Endothelial cell of umbilical vein (primary cell): ENCODE measurements at regions not wholly inside any gene's neighbourhood (a gene's known extent, or its start where the extent isn't known, plus 50 kb on each side); places are given as distances from the start of the nearest gene placed in this dataset.
"Not testable (repeated sequence)": the region's sequence is repeated elsewhere in the genome, so short reads cannot be mapped to it uniquely, and the experiment has no call there.

ENCODE experiments used
- POLR2A ChIP-seq: IDR thresholded peaks from 2 replicates; pipeline ENCODE4 v1.6.1; 2012; ENCODE audit warnings: low read depth, mild to moderate bottlenecking, control low read depth, low read length
- TF ChIP-seq, protein P1 (sequence below), 2 donors: IDR thresholded peaks; 1 replicate in 1 of 2; 2 replicates in 1 of 2; pipeline ENCODE4 v1.5.1; 2011; ENCODE audit warnings: low read length in 2 of 2, mild to moderate bottlenecking in 2 of 2, moderate library complexity in 2 of 2, control low read depth in 1 of 2, inconsistent platforms in 1 of 2, low read depth in 1 of 2; ENCODE audit not compliant: insufficient read depth in 1 of 2; ENCODE audit errors: extremely low read depth in 1 of 2

GRCh38 chr1:143572661-143573060 lies 399.1 kb downstream of the FAM72C start:
- TF ChIP-seq POLR2A = not testable (repeated sequence)
- TF ChIP-seq, protein P1, sequence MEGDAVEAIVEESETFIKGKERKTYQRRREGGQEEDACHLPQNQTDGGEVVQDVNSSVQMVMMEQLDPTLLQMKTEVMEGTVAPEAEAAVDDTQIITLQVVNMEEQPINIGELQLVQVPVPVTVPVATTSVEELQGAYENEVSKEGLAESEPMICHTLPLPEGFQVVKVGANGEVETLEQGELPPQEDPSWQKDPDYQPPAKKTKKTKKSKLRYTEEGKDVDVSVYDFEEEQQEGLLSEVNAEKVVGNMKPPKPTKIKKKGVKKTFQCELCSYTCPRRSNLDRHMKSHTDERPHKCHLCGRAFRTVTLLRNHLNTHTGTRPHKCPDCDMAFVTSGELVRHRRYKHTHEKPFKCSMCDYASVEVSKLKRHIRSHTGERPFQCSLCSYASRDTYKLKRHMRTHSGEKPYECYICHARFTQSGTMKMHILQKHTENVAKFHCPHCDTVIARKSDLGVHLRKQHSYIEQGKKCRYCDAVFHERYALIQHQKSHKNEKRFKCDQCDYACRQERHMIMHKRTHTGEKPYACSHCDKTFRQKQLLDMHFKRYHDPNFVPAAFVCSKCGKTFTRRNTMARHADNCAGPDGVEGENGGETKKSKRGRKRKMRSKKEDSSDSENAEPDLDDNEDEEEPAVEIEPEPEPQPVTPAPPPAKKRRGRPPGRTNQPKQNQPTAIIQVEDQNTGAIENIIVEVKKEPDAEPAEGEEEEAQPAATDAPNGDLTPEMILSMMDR (IDR thresholded peaks at IDR 0.05; ENCODE audit: extremely low read depth in 1 of 2, insufficient read depth in 1 of 2, low read depth in 1 of 2, low read length in 2 of 2) = not testable (repeated sequence)
